Suppressor macrophage (primary cell): ENCODE measurements at regions not wholly inside any gene's neighbourhood (a gene's known extent, or its start where the extent isn't known, plus 50 kb on each side); places are given as distances from the start of the nearest gene placed in this dataset.

ENCODE experiments used
- DNase-seq, 4 experiments: peaks; one replicate each; pipeline ENCODE4 v3.0.0-alpha.2; 2020 to 2022

DNA sequence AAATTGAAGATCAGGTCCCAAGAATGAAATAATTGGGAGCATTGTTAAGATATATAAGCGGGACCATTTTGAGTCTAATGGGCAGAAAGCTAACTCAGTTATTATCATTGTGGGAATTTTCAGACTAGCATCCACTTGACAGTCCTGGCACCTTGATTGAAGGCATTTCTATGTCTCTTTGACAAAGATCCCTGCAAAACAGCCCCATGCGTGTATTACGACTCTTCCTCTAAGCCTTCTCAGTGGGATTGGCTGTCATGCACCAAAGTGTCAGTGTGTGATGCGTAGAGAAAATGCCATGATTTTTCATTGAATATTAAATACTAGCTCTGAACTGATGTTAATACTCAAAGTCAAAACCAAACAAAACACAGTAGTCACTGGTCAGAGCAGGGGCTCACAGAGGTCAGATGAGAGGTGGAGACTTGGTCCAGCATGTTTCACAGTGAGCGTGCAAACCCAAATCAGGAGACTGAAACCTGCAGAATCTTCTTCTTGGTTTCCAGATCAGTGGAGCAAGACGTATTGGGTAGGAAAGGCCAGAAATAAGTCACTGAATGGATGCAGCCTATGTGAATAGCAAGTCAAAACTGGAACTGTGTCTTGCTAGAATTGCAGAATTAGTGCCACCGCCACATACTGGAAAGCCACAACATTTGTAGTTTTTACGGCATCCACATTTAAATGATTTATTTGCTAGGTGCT is 303.6 kb upstream of the AKR1E2 start:
- DNase-seq: no peak

DNA sequence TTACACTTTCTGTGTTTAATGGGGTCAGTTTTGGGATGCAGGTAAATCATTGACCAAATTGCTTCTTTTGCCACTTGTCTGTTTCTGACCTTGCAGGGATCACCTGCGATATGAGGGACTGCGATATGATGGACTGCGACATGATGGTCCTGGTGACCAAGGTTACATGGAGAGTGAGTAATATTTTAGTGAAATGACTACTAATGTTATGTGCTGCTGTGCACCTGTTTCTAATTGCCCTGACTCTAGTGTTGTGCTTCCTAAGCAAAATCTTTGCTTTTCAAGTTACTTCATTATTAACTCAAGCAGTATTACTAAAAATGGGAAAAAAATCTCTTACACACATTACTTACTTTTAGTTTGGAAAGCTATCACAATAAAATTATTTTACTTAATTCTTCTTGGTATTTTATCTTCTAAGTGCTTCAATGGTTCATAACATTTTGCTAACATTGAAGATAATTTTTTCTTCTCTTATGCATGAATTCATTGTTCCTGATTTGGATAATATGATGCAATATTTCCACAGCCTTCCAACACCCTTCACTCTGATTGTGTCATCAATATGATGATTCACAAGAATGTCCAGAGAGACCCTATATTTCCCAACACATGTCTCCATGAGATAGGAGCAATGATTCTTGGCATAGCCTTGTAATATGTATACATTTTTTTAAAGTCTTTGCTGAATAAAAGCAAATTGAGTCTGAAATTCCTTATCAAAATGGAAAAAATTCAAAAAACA is 306.2 kb upstream of the AKR1E2 start:
- peak; percentile 40 to 88 (median 64) for DNase-seq

- peak in 1 of 4 experiments; percentile 23 for DNase-seq
Measured at GRCh38 chr10:4517746-4518145, 308.3 kb upstream of the AKR1E2 start.

GRCh38 chr10:4515721-4516120 is 310.3 kb upstream of the AKR1E2 start:
- no peak for DNase-seq

GRCh38 chr10:4514445-4515108 is 311.4 kb upstream of the AKR1E2 start:
- DNase-seq: peak; percentile 90 to 97 (median 94)

- DNase-seq: peak; percentile 10 to 56 (median 45)
Measured at GRCh38 chr10:4512671-4513240, 313.3 kb upstream of the AKR1E2 start.

DNA sequence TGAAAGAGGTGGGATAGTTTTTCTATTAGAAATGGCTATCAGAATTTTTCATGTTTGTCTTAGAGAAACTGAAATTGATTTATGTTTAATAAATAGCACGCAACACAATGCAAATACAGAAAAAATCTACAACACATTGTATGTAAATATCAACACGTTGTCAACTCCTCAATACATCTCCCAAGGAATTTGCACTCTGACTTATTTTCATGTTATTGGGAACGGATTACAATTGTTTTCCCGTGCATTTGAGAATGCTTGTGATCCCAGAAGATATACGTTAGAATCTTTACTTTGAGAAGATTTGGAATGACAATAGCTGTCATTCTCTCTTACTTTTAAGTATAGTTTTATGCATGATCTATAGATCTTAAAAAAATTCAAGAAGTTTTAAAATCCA is 313.8 kb upstream of the AKR1E2 start:
- no peak for DNase-seq

DNA sequence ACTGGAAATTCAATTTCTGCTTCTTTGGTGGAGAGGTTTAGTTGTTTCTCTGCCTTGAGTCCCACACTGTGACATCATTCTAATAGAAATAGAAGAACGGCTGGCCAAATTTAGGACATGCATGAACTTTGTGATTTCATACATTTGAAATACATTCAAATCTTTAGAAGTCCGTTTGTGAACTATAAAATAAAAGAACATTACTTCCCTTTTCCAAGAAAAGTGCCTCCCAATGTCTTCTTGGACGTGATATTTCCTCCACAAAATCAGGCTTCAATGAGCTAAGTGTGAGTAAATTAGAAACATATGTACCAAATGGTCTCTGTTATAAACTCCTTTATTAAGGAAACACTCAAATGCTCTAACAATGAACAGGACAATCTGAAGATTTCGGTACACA is 314.5 kb upstream of the AKR1E2 start:
- peak in 2 of 4 experiments; percentile 4 to 10 for DNase-seq

DNA sequence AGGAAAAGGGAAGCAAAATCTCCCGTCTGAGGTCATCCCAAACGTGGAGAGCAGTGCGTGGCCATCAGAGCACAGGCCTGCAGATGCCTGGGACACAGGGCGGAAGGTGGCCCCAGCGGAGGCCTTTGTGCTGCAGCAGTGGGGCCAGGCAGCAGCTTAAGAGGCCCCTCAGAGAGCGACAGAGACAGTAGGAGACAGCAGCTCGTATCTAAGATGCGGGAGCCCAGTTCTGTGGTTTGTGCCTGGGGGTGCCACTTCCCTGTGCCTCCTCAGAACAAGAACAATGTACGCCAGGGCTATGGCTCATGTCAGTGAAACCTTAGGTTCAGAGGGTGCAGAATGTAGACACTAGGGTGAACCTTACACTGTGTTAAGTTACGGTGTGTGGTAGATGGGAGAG is 316.6 kb upstream of the AKR1E2 start:
- no peak for DNase-seq

- no peak for DNase-seq
Measured at GRCh38 chr10:4506095-4506494, 319.9 kb upstream of the AKR1E2 start.

- no peak for DNase-seq
Measured at GRCh38 chr10:4504550-4504949, 321.5 kb upstream of the AKR1E2 start.

DNA sequence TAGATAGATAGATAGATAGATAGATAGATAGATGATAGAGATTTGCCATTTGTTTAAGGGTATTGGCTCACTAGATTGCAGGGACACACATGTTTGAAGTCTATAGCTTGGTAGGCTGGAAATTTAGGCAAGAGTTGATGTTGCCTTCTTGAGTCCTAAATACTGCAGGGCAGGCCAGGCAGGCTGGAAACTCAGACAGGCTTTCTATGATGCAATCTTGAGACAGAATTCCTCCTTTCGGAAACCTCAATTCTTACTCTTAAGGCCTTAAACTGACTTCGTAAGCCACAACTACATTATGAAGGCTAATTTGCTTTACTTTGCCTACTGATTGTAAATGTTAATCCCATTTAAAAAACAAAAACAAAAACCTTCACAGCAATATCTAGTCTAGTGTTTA is 322.9 kb upstream of the AKR1E2 start:
- no peak for DNase-seq

DNA sequence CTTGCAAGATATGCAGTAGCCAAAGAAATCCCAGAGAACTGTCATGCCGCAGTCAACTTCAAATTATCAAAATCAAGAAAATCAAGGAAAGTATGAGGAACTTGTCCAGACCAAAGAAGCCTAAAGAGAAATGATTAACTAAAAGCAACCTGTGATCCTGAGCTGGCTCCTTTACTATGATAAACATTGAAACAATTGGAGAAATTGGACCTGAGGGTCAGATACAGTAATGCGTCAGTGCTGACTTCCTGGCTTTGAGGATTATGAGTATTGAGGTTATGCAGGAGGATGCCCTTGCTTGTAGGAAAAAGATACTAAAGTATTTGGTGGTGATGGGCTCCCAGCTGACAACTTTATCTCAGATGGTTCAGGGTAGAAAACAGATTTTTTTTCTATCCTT is 324.7 kb upstream of the AKR1E2 start:
- no peak for DNase-seq

GRCh38 chr10:4498711-4499251 is 327.2 kb upstream of the AKR1E2 start:
- no peak for DNase-seq

GRCh38 chr10:4494551-4494950 is 331.5 kb upstream of the AKR1E2 start:
- no peak for DNase-seq

- DNase-seq: no peak
Measured at GRCh38 chr10:4492202-4492601, 333.8 kb upstream of the AKR1E2 start.

GRCh38 chr10:4488904-4489303 is 337.1 kb upstream of the AKR1E2 start:
- DNase-seq: no peak

- no peak for DNase-seq
Measured at GRCh38 chr10:4485636-4486035, 340.4 kb upstream of the AKR1E2 start.

DNA sequence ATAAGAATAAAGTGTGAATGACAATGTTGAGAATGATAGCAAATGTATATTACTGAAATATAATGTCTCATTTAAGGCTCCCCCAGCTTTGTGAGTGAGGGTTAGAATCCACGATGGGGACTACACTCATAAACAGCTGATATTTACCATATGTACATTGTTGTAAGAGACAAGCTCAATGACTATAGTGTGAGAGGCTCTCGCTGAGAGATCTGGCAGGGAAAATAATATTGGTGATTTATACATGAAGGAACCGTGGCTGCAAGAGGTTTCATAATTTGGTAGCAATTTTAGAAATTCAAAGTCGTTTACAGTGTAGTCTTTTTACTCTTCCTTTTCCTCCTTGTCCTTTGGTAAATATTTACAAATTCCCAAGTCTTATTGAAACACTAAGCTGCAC is 342.2 kb upstream of the AKR1E2 start:
- no peak for DNase-seq

- DNase-seq: no peak
Measured at GRCh38 chr10:4482659-4483058, 343.3 kb upstream of the AKR1E2 start.

- no peak for DNase-seq
Measured at GRCh38 chr10:4481192-4481591, 344.8 kb upstream of the AKR1E2 start.

- no peak for DNase-seq
Measured at GRCh38 chr10:4479342-4479741, 346.7 kb upstream of the AKR1E2 start.

- no peak for DNase-seq
Measured at GRCh38 chr10:4477664-4478063, 348.3 kb upstream of the AKR1E2 start.
